Thoracic aorta (tissue), 2 donors: ENCODE measurements at regions not wholly inside any gene's neighbourhood (a gene's known extent, or its start where the extent isn't known, plus 50 kb on each side); places are given as distances from the start of the nearest gene placed in this dataset.
"Not testable (repeated sequence)": the region's sequence is repeated elsewhere in the genome, so short reads cannot be mapped to it uniquely, and the experiment has no call there.

Source experiments
- ATAC-seq: fragments of 150-250 bp; one replicate; pipeline ENCODE4 v1.8.0; 2017; ENCODE audit warnings: low read depth; ENCODE audit not compliant: insufficient number of reproducible peaks, low FRiP score
- DNase-seq: peaks from one replicate; pipeline ENCODE4 v3.0.0-alpha.2; 2020; ENCODE audit warnings: low spot score
- H3K27ac ChIP-seq, 2 donors: fragments of 200-600 bp; sonication (generic); 1 replicate in 1 of 2; 2 replicates in 1 of 2; pipeline ENCODE4 v1.5.1; 2016; ENCODE audit warnings: mild to moderate bottlenecking in 2 of 2, moderate library complexity in 2 of 2
- H3K27me3 ChIP-seq: fragments of 200-600 bp; sonication (generic); replicated peaks from 2 replicates; pipeline ENCODE4 v1.6.0; 2016; ENCODE audit warnings: mild to moderate bottlenecking; ENCODE audit not compliant: insufficient read depth
- H3K36me3 ChIP-seq: fragments of 200-600 bp; sonication (generic); one replicate; pipeline ENCODE4 v1.5.1; 2016
- H3K4me1 ChIP-seq, 2 donors: fragments of 200-600 bp; sonication (generic); 1 replicate in 1 of 2; 2 replicates in 1 of 2; pipeline versions ENCODE4 v1.5.1 to v1.6.0; 2016; ENCODE audit warnings: low read depth in 2 of 2, mild to moderate bottlenecking in 1 of 2; ENCODE audit not compliant: control insufficient read depth in 1 of 2
- H3K4me3 ChIP-seq: fragments of 200-600 bp; sonication (generic); 2 replicates; pipeline ENCODE4 v1.5.1; 2016; ENCODE audit warnings: mild to moderate bottlenecking
- H3K9me3 ChIP-seq: fragments of 200-600 bp; sonication (generic); 2 replicates; pipeline ENCODE4 v1.5.1; 2016
- TF ChIP-seq, protein P1 (sequence below): fragments of 200-600 bp; sonication (generic); IDR thresholded peaks from one replicate; pipeline ENCODE4 v1.5.1; 2019; ENCODE audit warnings: antibody characterized with exemption

DNA sequence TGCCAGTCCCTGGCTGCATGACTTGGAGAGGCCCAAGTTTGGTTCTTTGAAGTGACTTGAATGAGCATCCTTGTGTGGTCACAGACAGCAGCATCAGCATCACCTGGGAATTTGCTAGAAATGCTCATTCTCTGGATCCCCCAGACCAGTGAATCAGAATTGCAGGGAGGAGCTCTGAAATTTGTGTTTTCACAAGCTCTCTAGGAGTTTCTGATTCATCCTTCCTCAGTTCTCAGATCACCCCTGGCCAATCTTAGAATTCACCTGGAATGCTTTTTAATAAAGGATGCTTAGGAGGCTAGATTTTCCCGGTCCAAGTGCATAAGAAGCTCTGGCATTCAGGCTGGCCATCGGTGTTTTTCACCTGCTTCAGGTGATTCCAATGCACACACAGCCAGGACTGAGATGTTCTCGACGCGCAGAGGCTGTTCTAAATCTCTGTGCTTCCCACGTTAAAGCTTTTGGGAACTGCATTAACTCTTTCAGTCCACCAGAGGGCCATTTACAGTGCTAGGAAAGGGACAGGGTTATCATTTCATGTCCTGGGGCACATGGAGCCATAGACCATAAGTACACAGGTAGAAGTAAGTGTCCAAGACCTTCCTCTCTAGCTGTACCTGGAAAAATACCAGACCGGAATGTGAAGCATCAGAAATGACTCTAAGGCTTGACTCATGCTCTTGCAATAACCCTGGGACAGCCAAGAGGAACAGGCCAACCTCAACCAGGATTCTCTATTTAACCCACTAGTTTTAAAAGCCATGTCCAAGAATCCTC, 85.7 kb upstream of the XYLT1 start:
- Histone ChIP-seq H3K4me1 (no peaks in the 10 kb centered on the region), H3K36me3 (no peaks in the 10 kb centered on the region), H3K4me3 (no peak overlapping the region), H3K9me3 (no peaks in the 10 kb centered on the region), H3K27me3 (no peaks in the 10 kb centered on the region), H3K27ac (no peak overlapping the region)
- no peak for ATAC-seq
- TF ChIP-seq, protein P1, sequence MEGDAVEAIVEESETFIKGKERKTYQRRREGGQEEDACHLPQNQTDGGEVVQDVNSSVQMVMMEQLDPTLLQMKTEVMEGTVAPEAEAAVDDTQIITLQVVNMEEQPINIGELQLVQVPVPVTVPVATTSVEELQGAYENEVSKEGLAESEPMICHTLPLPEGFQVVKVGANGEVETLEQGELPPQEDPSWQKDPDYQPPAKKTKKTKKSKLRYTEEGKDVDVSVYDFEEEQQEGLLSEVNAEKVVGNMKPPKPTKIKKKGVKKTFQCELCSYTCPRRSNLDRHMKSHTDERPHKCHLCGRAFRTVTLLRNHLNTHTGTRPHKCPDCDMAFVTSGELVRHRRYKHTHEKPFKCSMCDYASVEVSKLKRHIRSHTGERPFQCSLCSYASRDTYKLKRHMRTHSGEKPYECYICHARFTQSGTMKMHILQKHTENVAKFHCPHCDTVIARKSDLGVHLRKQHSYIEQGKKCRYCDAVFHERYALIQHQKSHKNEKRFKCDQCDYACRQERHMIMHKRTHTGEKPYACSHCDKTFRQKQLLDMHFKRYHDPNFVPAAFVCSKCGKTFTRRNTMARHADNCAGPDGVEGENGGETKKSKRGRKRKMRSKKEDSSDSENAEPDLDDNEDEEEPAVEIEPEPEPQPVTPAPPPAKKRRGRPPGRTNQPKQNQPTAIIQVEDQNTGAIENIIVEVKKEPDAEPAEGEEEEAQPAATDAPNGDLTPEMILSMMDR: peak; percentile 29
- DNase-seq: no peak

- ATAC-seq (no peak), DNase-seq (no peak)
- no peaks in the 10 kb centered on the region for H3K36me3 ChIP-seq
- TF ChIP-seq, protein P1: no peak
- no peaks in the 10 kb centered on the region for H3K9me3 ChIP-seq
- H3K27ac ChIP-seq: no peak overlapping the region
- no peaks in the 10 kb centered on the region for H3K4me1 ChIP-seq
- no peaks in the 10 kb centered on the region for H3K27me3 ChIP-seq
- H3K4me3 ChIP-seq: no peak overlapping the region
These were observed 84.4 kb upstream of the XYLT1 start for GRCh38 chr16:17555176-17555575.

- Histone ChIP-seq H3K36me3 (no peaks in the 10 kb centered on the region), H3K27ac (no peak overlapping the region), H3K4me1 (no peaks in the 10 kb centered on the region), H3K9me3 (no peaks in the 10 kb centered on the region), H3K27me3 (no peaks in the 10 kb centered on the region), H3K4me3 (no peak overlapping the region)
- ATAC-seq (no peak), DNase-seq (no peak)
- TF ChIP-seq, protein P1: no peak
These were observed 81.6 kb upstream of the XYLT1 start for GRCh38 chr16:17552351-17552750.

- not testable (repeated sequence) for H3K4me1 ChIP-seq, ATAC-seq, H3K4me3 ChIP-seq, DNase-seq, H3K36me3 ChIP-seq, H3K9me3 ChIP-seq, H3K27me3 ChIP-seq, H3K27ac ChIP-seq
These were observed 80.9 kb upstream of the XYLT1 start for GRCh38 chr16:17551682-17552081.

- TF ChIP-seq, protein P1: no peak
- no peaks in the 10 kb centered on the region for H3K36me3 ChIP-seq
- H3K9me3 ChIP-seq: no peaks in the 10 kb centered on the region
- ATAC-seq (no peak), DNase-seq (no peak)
- no peaks in the 10 kb centered on the region for H3K27me3 ChIP-seq
- H3K27ac ChIP-seq: no peak overlapping the region
- no peaks in the 10 kb centered on the region for H3K4me1 ChIP-seq
- no peak overlapping the region for H3K4me3 ChIP-seq
These were observed 78.1 kb upstream of the XYLT1 start for GRCh38 chr16:17548825-17549224.

DNA sequence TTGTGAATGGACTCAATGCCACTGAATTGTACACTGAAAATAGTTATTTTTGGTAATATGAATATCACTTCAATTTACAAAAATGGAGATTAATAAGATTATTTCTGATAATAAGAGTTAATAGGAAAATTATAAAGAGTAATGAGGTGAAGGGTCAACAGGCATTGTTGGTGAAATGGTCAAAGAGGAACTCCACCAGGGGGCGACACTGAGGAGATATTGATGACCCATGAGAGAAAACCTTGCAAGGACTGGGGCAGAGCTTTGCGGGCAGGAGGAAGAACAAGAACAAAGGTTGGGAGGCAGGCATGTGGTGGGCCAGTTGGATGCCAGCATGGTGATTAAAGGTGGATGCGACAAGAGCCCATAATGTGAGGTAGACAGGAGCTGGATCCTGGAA, 74.0 kb upstream of the XYLT1 start:
- TF ChIP-seq, protein P1: no peak
- DNase-seq (no peak), ATAC-seq (no peak)
- no peak overlapping the region for H3K27ac ChIP-seq
- H3K4me3 ChIP-seq: no peak overlapping the region
- H3K9me3 ChIP-seq: no peaks in the 10 kb centered on the region
- H3K36me3 ChIP-seq: no peaks in the 10 kb centered on the region
- no peaks in the 10 kb centered on the region for H3K27me3 ChIP-seq
- no peaks in the 10 kb centered on the region for H3K4me1 ChIP-seq
